Sigmoid colon (tissue), 6 donors: ENCODE measurements at regions not wholly inside any gene's neighbourhood (a gene's known extent, or its start where the extent isn't known, plus 50 kb on each side); places are given as distances from the start of the nearest gene placed in this dataset.

ENCODE experiments used
- DNase-seq: peaks from one replicate; pipeline ENCODE4 v3.0.0-alpha.2; 2019
- H3K27ac ChIP-seq, 4 donors: fragments of 200-600 bp; sonication (generic); one replicate each; pipeline ENCODE4 v1.5.1; 2016 to 2019; ENCODE audit warnings: mild to moderate bottlenecking in 1 of 4
- H3K27me3 ChIP-seq, 3 donors: fragments of 200-600 bp; sonication (generic); one replicate each; pipeline ENCODE4 v1.5.1; 2019; ENCODE audit warnings: mild to moderate bottlenecking in 1 of 3
- H3K36me3 ChIP-seq, 4 donors: fragments of 200-600 bp; sonication (generic); one replicate each; pipeline ENCODE4 v1.5.1; 2016 to 2019
- H3K4me1 ChIP-seq, 4 donors: fragments of 200-600 bp; sonication (generic); one replicate each; pipeline ENCODE4 v1.5.1; 2017 to 2019
- H3K4me3 ChIP-seq, 4 donors: fragments of 200-600 bp; sonication (generic); one replicate each; pipeline ENCODE4 v1.5.1; 2017 to 2019; ENCODE audit warnings: mild to moderate bottlenecking in 2 of 4, moderate library complexity in 1 of 4
- H3K9me3 ChIP-seq, 4 donors: fragments of 200-600 bp in 3 of 4; sonication (generic) in 3 of 4; one replicate each; pipeline versions ENCODE4 v1.5.1 to v1.6.1; 2013 to 2019
- EP300 ChIP-seq, 4 donors: sonication (generic); formaldehyde crosslinking; IDR thresholded peaks; one replicate each; pipeline ENCODE4 v1.6.1; 2017; ENCODE audit warnings: antibody characterized with exemption in 4 of 4
- POLR2A ChIP-seq, 2 donors: fragments of 450-650 bp; IDR thresholded peaks; one replicate each; pipeline ENCODE4 v1.6.1; 2016; ENCODE audit warnings: antibody characterized with exemption in 2 of 2, mild to moderate bottlenecking in 2 of 2, moderate library complexity in 2 of 2
- POLR2AphosphoS5 ChIP-seq, 4 donors: sonication (generic); formaldehyde crosslinking; IDR thresholded peaks; one replicate each; pipeline ENCODE4 v1.6.1; 2017; ENCODE audit warnings: antibody characterized with exemption in 4 of 4
- WGBS, 2 donors: extraction: QIAGEN DNeasy Blood & Tissue Kit; methylation state at CpG; one replicate each; pipeline ENCODE4 v1.1.7; 2013; 5-methylcytosine and 5-hydroxymethylcytosine counted together
- intact Hi-C: fragments of 100-400 bp; cut with DNase I; formaldehyde crosslinking; loops from one replicate; pipeline ENCODE4 v1.15.1; 2023
- TF ChIP-seq, protein P1 (sequence below), 4 experiments: fragments of 450-650 bp in 3 of 4; fragments of 200-600 bp in 1 of 4; IDR thresholded peaks; one replicate each; pipeline ENCODE4 v1.5.1; 2016 to 2019; ENCODE audit warnings: antibody characterized with exemption in 4 of 4, mild to moderate bottlenecking in 3 of 4, moderate library complexity in 2 of 4
- donor health status: healthy with polysubstance abuse.
- donor health status: healthy.

DNA sequence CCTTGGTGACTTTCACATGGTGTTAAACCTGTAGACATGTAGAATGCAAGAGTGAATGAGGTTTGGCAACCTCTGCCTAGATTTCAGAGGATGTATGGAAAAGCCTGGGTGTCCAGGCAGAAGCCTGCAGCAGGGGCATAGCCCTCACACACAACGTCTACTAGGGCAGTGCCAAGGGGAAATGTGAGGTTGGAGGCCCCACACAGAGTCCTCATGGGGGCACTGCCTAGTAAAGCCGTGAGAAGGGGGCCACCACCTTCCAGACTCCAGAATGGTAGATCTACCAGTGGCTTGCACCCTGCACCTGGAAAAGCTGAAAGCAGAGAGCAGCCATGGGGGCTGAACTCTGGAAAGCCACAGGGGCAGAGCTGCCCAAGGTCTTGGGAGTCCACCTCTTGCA, 241.2 kb downstream of the KLF13 start:
- TF ChIP-seq POLR2AphosphoS5 (IDR thresholded peaks at IDR 0.05) (no peak), POLR2A (IDR thresholded peaks at IDR 0.05) (no peak), EP300 (IDR thresholded peaks at IDR 0.05) (no peak)
- TF ChIP-seq, protein P1, sequence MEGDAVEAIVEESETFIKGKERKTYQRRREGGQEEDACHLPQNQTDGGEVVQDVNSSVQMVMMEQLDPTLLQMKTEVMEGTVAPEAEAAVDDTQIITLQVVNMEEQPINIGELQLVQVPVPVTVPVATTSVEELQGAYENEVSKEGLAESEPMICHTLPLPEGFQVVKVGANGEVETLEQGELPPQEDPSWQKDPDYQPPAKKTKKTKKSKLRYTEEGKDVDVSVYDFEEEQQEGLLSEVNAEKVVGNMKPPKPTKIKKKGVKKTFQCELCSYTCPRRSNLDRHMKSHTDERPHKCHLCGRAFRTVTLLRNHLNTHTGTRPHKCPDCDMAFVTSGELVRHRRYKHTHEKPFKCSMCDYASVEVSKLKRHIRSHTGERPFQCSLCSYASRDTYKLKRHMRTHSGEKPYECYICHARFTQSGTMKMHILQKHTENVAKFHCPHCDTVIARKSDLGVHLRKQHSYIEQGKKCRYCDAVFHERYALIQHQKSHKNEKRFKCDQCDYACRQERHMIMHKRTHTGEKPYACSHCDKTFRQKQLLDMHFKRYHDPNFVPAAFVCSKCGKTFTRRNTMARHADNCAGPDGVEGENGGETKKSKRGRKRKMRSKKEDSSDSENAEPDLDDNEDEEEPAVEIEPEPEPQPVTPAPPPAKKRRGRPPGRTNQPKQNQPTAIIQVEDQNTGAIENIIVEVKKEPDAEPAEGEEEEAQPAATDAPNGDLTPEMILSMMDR (IDR thresholded peaks at IDR 0.05), result no peak
- Histone ChIP-seq H3K27ac (no peak overlapping the region), H3K4me1 (no peaks in the 10 kb centered on the region), H3K27me3 (no peaks in the 10 kb centered on the region), H3K9me3 (no peaks in the 10 kb centered on the region), H3K4me3 (no peak overlapping the region), H3K36me3 (peaks cover 0 to 11% (median 0%) of the 10 kb centered on the region in 4 donors)
- intact Hi-C loops, result no loop called here
- WGBS, 2 donors, result 82 to 92% methylated on average over 2 of the region's 2 CpGs
- no peak for DNase-seq

DNA sequence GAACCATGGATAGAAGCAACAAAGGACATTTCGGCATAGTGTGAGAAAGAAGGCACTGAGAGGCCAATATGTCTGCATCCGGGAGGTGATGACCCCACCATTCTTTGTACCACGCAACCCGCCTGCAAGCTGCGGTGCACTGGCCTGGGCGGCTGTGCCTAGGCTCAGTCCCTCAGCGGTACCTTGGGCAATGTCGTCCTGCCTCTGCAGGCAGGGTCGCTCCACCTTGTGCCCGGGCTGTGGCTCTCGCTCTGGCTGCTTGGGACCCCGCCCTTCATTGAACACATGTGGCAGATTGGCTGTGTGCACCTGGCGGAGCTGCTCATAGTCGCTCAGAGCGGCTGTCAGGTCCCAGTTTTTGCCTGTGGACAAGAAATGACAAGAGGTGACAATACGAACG, 243.2 kb downstream of the KLF13 start:
- no peaks in the 10 kb centered on the region for H3K27me3 ChIP-seq
- no peak for TF ChIP-seq EP300 (IDR thresholded peaks at IDR 0.05)
- no peak for TF ChIP-seq POLR2AphosphoS5 (IDR thresholded peaks at IDR 0.05)
- TF ChIP-seq, protein P1 (IDR thresholded peaks at IDR 0.05), result no peak
- no peak for TF ChIP-seq POLR2A (IDR thresholded peaks at IDR 0.05)
- peaks cover 0 to 11% (median 0%) of the 10 kb centered on the region in 4 donors for H3K36me3 ChIP-seq
- no peak overlapping the region for H3K27ac ChIP-seq
- H3K4me1 ChIP-seq, result no peaks in the 10 kb centered on the region
- DNase-seq, result no peak
- 88 to 93% methylated on average over 17 of the region's 17 CpGs for WGBS, 2 donors
- no peak overlapping the region for H3K4me3 ChIP-seq
- no peaks in the 10 kb centered on the region for H3K9me3 ChIP-seq
- intact Hi-C loops, result no loop called here

GRCh38 chr15:31570591-31570990, 244.0 kb downstream of the KLF13 start:
- no peak for DNase-seq
- Histone ChIP-seq H3K4me3 (no peak overlapping the region), H3K27ac (no peak overlapping the region), H3K4me1 (no peaks in the 10 kb centered on the region), H3K9me3 (no peaks in the 10 kb centered on the region), H3K27me3 (no peaks in the 10 kb centered on the region), H3K36me3 (peaks cover 0 to 11% (median 0%) of the 10 kb centered on the region in 4 donors)
- 94 to 95% methylated on average over 11 of the region's 11 CpGs for WGBS, 2 donors
- TF ChIP-seq POLR2A (IDR thresholded peaks at IDR 0.05) (no peak), POLR2AphosphoS5 (IDR thresholded peaks at IDR 0.05) (no peak), EP300 (IDR thresholded peaks at IDR 0.05) (no peak)
- TF ChIP-seq, protein P1 (IDR thresholded peaks at IDR 0.05), result no peak
- intact Hi-C loops, result no loop called here

DNA sequence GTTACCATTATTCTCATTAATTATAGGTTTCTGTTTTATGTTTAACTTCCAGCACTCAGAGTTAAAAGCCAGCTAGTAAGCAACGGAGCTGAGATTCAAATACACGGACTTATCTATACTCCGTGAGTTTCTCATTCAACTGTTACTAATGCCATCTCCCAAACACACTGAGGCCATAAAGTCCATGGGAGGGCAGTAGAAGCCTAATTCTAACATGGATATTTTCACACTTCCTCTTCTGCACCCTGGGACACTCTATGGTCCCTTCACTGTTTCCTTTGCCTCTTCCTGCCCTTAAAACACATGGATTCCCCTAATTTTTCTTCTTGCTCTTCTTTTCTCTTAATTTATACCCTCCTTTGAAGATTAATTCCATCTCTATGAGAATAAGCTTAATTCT, 245.0 kb downstream of the KLF13 start:
- H3K27ac ChIP-seq, result no peak overlapping the region
- 79 to 82% methylated on average over 3 of the region's 3 CpGs for WGBS, 2 donors
- no peak for TF ChIP-seq EP300 (IDR thresholded peaks at IDR 0.05)
- no peak for TF ChIP-seq POLR2A (IDR thresholded peaks at IDR 0.05)
- TF ChIP-seq, protein P1 (IDR thresholded peaks at IDR 0.05), result no peak
- no peak for TF ChIP-seq POLR2AphosphoS5 (IDR thresholded peaks at IDR 0.05)
- H3K4me3 ChIP-seq, result no peak overlapping the region
- intact Hi-C loops, result no loop called here
- H3K4me1 ChIP-seq, result no peaks in the 10 kb centered on the region
- no peak for DNase-seq
- H3K36me3 ChIP-seq, result peaks cover 0 to 11% (median 0%) of the 10 kb centered on the region in 4 donors
- no peaks in the 10 kb centered on the region for H3K27me3 ChIP-seq
- no peaks in the 10 kb centered on the region for H3K9me3 ChIP-seq

DNA sequence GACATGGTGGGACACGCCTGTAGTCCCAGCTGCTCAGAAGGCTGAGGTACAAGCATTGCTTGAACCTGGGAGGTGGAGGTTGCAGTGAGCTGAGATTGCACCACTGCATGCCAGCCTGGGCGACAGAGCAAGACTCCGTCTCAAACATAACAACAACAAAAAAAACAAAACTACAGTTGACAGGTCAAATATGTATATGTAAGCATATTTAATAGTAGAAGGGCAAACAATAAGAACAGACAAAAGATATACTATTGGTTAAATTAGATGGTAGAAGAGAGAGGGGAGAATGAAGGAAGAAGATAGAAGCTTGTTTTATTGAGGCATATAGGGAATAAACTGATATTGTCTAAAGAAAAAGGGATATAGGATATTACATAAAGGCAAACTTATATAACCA, 247.1 kb downstream of the KLF13 start:
- no peak for DNase-seq
- Histone ChIP-seq H3K36me3 (peaks cover 0 to 11% (median 0%) of the 10 kb centered on the region in 4 donors), H3K4me1 (no peaks in the 10 kb centered on the region), H3K4me3 (no peak overlapping the region), H3K27me3 (no peaks in the 10 kb centered on the region), H3K27ac (no peak overlapping the region), H3K9me3 (no peaks in the 10 kb centered on the region)
- intact Hi-C loops, result no loop called here
- no peak for TF ChIP-seq POLR2A (IDR thresholded peaks at IDR 0.05)
- TF ChIP-seq, protein P1 (IDR thresholded peaks at IDR 0.05), result no peak
- TF ChIP-seq EP300 (IDR thresholded peaks at IDR 0.05), result no peak
- TF ChIP-seq POLR2AphosphoS5 (IDR thresholded peaks at IDR 0.05), result no peak
- 93 to 97% methylated on average over 3 of the region's 3 CpGs for WGBS, 2 donors
